ENCODE measurements at regions not wholly inside any gene's neighbourhood (a gene's known extent, or its start where the extent isn't known, plus 50 kb on each side); places are given as distances from the start of the nearest gene placed in this dataset.

- no peak for TF ChIP-seq CTCF (IDR thresholded peaks at IDR 0.05; ENCODE audit: low read depth, low read length, missing input control)
Observed at GRCh38 chr6:146999766-147000165, 204.5 kb upstream of the STXBP5 start (continued).

- Histone ChIP-seq H3K4me1 (ENCODE audit: control insufficient read depth in 4 of 4, insufficient read depth in 4 of 4, low read length in 3 of 4) (no peaks in the 10 kb centered on the region), H3K36me3 (ENCODE audit: control insufficient read depth in 4 of 4, insufficient read depth in 3 of 4, low read depth in 1 of 4, low read length in 3 of 4) (no peaks in the 10 kb centered on the region), H3K4me3 (ENCODE audit: low read depth in 1 of 3, low read length in 3 of 3) (no peak overlapping the region), H3K9ac (ENCODE audit: low read depth in 1 of 2, low read length in 2 of 2) (no peak overlapping the region), H3K27me3 (ENCODE audit: control insufficient read depth in 4 of 4, insufficient read depth in 4 of 4, low read length in 3 of 4) (no peaks in the 10 kb centered on the region), H3K27ac (ENCODE audit: low read depth in 1 of 2, low read length in 2 of 2) (no peak overlapping the region), H3K9me3 (ENCODE audit: control insufficient read depth in 4 of 4, low read length in 3 of 4) (no peaks in the 10 kb centered on the region)
- TF ChIP-seq REST (IDR thresholded peaks at IDR 0.05) (no peak), HNF4A (conservative IDR thresholded peaks at IDR 0.05) (no peak), NR2F2 (IDR thresholded peaks at IDR 0.05) (no peak), JUND (IDR thresholded peaks at IDR 0.05) (no peak), RXRA (IDR thresholded peaks at IDR 0.05) (no peak), FOXA2 (IDR thresholded peaks at IDR 0.05) (no peak), EGR1 (IDR thresholded peaks at IDR 0.05; ENCODE audit: low read depth in 2 of 2) (no peak), YY1 (IDR thresholded peaks at IDR 0.05) (no peak), MAX (IDR thresholded peaks at IDR 0.05) (no peak), HNF4G (IDR thresholded peaks at IDR 0.05) (no peak), CTCF (IDR thresholded peaks at IDR 0.05; ENCODE audit: low read depth, low read length, missing input control) (no peak), GABPA (IDR thresholded peaks at IDR 0.05 in 1 of 2, conservative IDR thresholded peaks at IDR 0.05 in 1 of 2) (no peak), TAF1 (conservative IDR thresholded peaks at IDR 0.05) (no peak), FOXA1 (IDR thresholded peaks at IDR 0.05) (no peak)
- 47% methylated on average over 9 of the region's 9 CpGs for WGBS
- DNase-seq (ENCODE audit: low spot score), result no peak
Observed at GRCh38 chr6:147000545-147001488, 203.4 kb upstream of the STXBP5 start.
